PC-9 (cell line): ENCODE measurements at regions not wholly inside any gene's neighbourhood (a gene's known extent, or its start where the extent isn't known, plus 50 kb on each side); places are given as distances from the start of the nearest gene placed in this dataset.

Experiments used
- EZH2 ChIP-seq: fragments of 200-600 bp; sonication (generic); IDR thresholded peaks from 2 replicates; pipeline ENCODE4 v1.8.0; 2017; ENCODE audit warnings: antibody characterized with exemption, low read depth
- TF ChIP-seq, protein P1 (sequence below): fragments of 200-600 bp; sonication (generic); conservative IDR thresholded peaks from 2 replicates; pipeline ENCODE4 v1.6.1; 2017; ENCODE audit warnings: mixed run types, antibody characterized with exemption, mild to moderate bottlenecking, moderate library complexity

- no peak for TF ChIP-seq EZH2
- TF ChIP-seq, protein P1, sequence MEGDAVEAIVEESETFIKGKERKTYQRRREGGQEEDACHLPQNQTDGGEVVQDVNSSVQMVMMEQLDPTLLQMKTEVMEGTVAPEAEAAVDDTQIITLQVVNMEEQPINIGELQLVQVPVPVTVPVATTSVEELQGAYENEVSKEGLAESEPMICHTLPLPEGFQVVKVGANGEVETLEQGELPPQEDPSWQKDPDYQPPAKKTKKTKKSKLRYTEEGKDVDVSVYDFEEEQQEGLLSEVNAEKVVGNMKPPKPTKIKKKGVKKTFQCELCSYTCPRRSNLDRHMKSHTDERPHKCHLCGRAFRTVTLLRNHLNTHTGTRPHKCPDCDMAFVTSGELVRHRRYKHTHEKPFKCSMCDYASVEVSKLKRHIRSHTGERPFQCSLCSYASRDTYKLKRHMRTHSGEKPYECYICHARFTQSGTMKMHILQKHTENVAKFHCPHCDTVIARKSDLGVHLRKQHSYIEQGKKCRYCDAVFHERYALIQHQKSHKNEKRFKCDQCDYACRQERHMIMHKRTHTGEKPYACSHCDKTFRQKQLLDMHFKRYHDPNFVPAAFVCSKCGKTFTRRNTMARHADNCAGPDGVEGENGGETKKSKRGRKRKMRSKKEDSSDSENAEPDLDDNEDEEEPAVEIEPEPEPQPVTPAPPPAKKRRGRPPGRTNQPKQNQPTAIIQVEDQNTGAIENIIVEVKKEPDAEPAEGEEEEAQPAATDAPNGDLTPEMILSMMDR: no peak
These were observed 104.1 kb upstream of the TMPRSS2 start for GRCh38 chr21:41611966-41612606.
